HepG2 (cell line): ENCODE measurements at regions not wholly inside any gene's neighbourhood (a gene's known extent, or its start where the extent isn't known, plus 50 kb on each side); places are given as distances from the start of the nearest gene placed in this dataset.

Experiments used
- ATAC-seq: fragments of 200-7000 bp; cut with Tn5 transposase; 3 replicates; pipeline ENCODE4 v1.9.1; 2020; ENCODE audit warnings: mild to moderate bottlenecking, moderate library complexity
- BruUV-seq: library from RNA; stranded (reverse); fragments of 400-500 nt; replicated peaks from 2 replicates; lab custom pipeline; 2021; lab: Mats Ljungman, UMichigan
- CTCF ChIA-PET: fragments of 300-600 bp; formaldehyde crosslinking; extraction: SDS; loops from one replicate; lab custom pipeline; 2021; ENCODE audit warnings: low total read pairs, inconsistent platforms, low intra/inter-chr PET ratio; lab: Yijun Ruan, JAX
- POLR2A ChIA-PET: fragments of 350-600 bp; sonication (Branson Sonifier 250); formaldehyde crosslinking; loops from one replicate; lab custom pipeline; 2020; ENCODE audit warnings: antibody characterized with exemption, inconsistent platforms; lab: Yijun Ruan, JAX
- DNase-seq: peaks from one replicate; pipeline ENCODE4 v3.0.0-alpha.2; 2015; ENCODE audit warnings: low spot score
- FAIRE-seq: peaks from 3 replicates; lab custom pipeline; 2011; peaks lifted over from hg19 to GRCh38; lab: Jason Lieb, UNC
- H2AFZ ChIP-seq: one replicate; pipeline ENCODE4 v1.6.1; 2011; ENCODE audit warnings: low read length, inconsistent platforms
- H3K27ac ChIP-seq: fragments of 300-600 bp; 3 replicates; pipeline ENCODE4 v1.8.0; 2011; ENCODE audit warnings: mixed run types, mild to moderate bottlenecking, mixed read lengths, low read length, inconsistent platforms; ENCODE audit not compliant: insufficient read depth; ENCODE audit errors: extremely low read length
- H3K27me3 ChIP-seq, 2 experiments: fragments of 200-600 bp in 1 of 2; 2 replicates in 1 of 2; 3 replicates in 1 of 2; pipeline versions ENCODE4 v1.6.0 to v1.8.0; 2011; ENCODE audit warnings: low read length in 2 of 2, mild to moderate bottlenecking in 2 of 2, moderate library complexity in 2 of 2, inconsistent platforms in 1 of 2; ENCODE audit not compliant: insufficient read depth in 2 of 2, control insufficient read depth in 1 of 2
- H3K36me3 ChIP-seq, 2 experiments: fragments of 200-600 bp in 1 of 2; replicated peaks in 1 of 2; 2 replicates in 1 of 2; 3 replicates in 1 of 2; pipeline versions ENCODE4 v1.5.1 to v1.8.0; 2011; ENCODE audit warnings: low read length in 2 of 2, inconsistent platforms in 1 of 2; ENCODE audit not compliant: insufficient read depth in 2 of 2, control insufficient read depth in 1 of 2
- H3K4me1 ChIP-seq: 2 replicates; pipeline ENCODE4 v1.5.1; 2012; ENCODE audit warnings: low read length, inconsistent platforms; ENCODE audit not compliant: insufficient read depth
- H3K4me2 ChIP-seq: 2 replicates; pipeline ENCODE4 v1.6.0; 2011; ENCODE audit warnings: low read depth, low read length, inconsistent platforms
- H3K4me3 ChIP-seq, 3 experiments: fragments of 200-600 bp in 1 of 3; sonication (generic), shearing (Covaris generic) in 1 of 3; replicated peaks in 1 of 3; 2 replicates each; pipeline ENCODE4 v1.5.1; 2011 to 2016; ENCODE audit warnings: low read length in 3 of 3, inconsistent platforms in 2 of 3, low read depth in 2 of 3, mild to moderate bottlenecking in 2 of 3, control low read depth in 1 of 3, mixed read lengths in 1 of 3; ENCODE audit not compliant: insufficient read depth in 1 of 3
- H3K79me2 ChIP-seq: one replicate; pipeline ENCODE4 v1.6.1; 2011; ENCODE audit warnings: low read length, inconsistent platforms; ENCODE audit not compliant: insufficient read depth
- H3K9ac ChIP-seq: 2 replicates; pipeline ENCODE4 v1.6.0; 2011; ENCODE audit warnings: mild to moderate bottlenecking, low read depth, low read length, inconsistent platforms; ENCODE audit not compliant: insufficient read depth
- H3K9me3 ChIP-seq: 2 replicates; pipeline ENCODE4 v1.5.1; 2012; ENCODE audit warnings: mild to moderate bottlenecking, low read length
- H4K20me1 ChIP-seq: 2 replicates; pipeline ENCODE4 v1.6.0; 2011; ENCODE audit warnings: inconsistent platforms, mild to moderate bottlenecking, low read length, moderate library complexity; ENCODE audit not compliant: insufficient read depth
- BCL3 ChIP-seq: sonication (generic); formaldehyde crosslinking; IDR thresholded peaks from 2 replicates; pipeline ENCODE4 v1.5.1; 2020; ENCODE audit warnings: mild to moderate bottlenecking, missing genetic modification reagents, moderate library complexity
- CSRNP1 ChIP-seq: sonication (generic); formaldehyde crosslinking; IDR thresholded peaks from 2 replicates; pipeline ENCODE4 v1.8.1; 2023; ENCODE audit warnings: mild to moderate bottlenecking, missing genetic modification reagents
- ELK4 ChIP-seq: sonication (generic); formaldehyde crosslinking; IDR thresholded peaks from 2 replicates; pipeline ENCODE4 v1.9.0; 2021; ENCODE audit warnings: missing genetic modification reagents, borderline replicate concordance
- FOXK2 ChIP-seq: fragments of 450-650 bp; IDR thresholded peaks from 2 replicates; pipeline ENCODE4 v1.6.1; 2016
- HNRNPL ChIP-seq: fragments of 200-400 bp; formaldehyde crosslinking; IDR thresholded peaks from 2 replicates; pipeline ENCODE4 v1.6.1; 2017; ENCODE audit warnings: mild to moderate bottlenecking, low read depth, low read length
- MED8 ChIP-seq: sonication (generic); formaldehyde crosslinking; IDR thresholded peaks from 2 replicates; pipeline ENCODE4 v1.8.1; 2023; ENCODE audit warnings: mild to moderate bottlenecking, missing genetic modification reagents; ENCODE audit not compliant: insufficient replicate concordance
- MTF2 ChIP-seq: sonication (generic); formaldehyde crosslinking; IDR thresholded peaks from 2 replicates; pipeline ENCODE4 v1.5.0; 2020; ENCODE audit warnings: missing genetic modification reagents, borderline replicate concordance
- MYNN ChIP-seq: sonication (generic); formaldehyde crosslinking; IDR thresholded peaks from 2 replicates; pipeline ENCODE4 v1.4.0; 2020; ENCODE audit warnings: mild to moderate bottlenecking, low read depth, missing genetic modification reagents
- NFE2L1 ChIP-seq: sonication (generic); formaldehyde crosslinking; IDR thresholded peaks from 2 replicates; pipeline ENCODE4 v1.4.0; 2020; ENCODE audit warnings: missing genetic modification reagents, mild to moderate bottlenecking, borderline replicate concordance
- ZFP62 ChIP-seq: sonication (generic); formaldehyde crosslinking; IDR thresholded peaks from 2 replicates; pipeline ENCODE4 v1.4.0; 2020; ENCODE audit warnings: missing genetic modification reagents
- ZNF292 ChIP-seq: sonication (generic); formaldehyde crosslinking; IDR thresholded peaks from 2 replicates; pipeline ENCODE4 v1.8.1; 2022; ENCODE audit warnings: mild to moderate bottlenecking, low read depth, missing genetic modification reagents, borderline replicate concordance
- ZNF34 ChIP-seq: sonication (generic); formaldehyde crosslinking; IDR thresholded peaks from 2 replicates; pipeline ENCODE4 v1.4.0; 2020; ENCODE audit warnings: mild to moderate bottlenecking, missing genetic modification reagents, borderline replicate concordance
- ZNF513 ChIP-seq: sonication (generic); formaldehyde crosslinking; conservative IDR thresholded peaks from 2 replicates; pipeline ENCODE4 v1.5.0; 2020; ENCODE audit warnings: missing genetic modification reagents
- ZNF567 ChIP-seq: sonication (generic); formaldehyde crosslinking; IDR thresholded peaks from 2 replicates; pipeline ENCODE4 v1.8.1; 2023; ENCODE audit warnings: mild to moderate bottlenecking, missing genetic modification reagents, borderline replicate concordance
- WGBS: methylation state at CpG from one replicate; pipeline ENCODE4 v1.1.6; 2017; ENCODE audit warnings: low lambda C conversion rate; 5-methylcytosine and 5-hydroxymethylcytosine counted together
- in situ Hi-C: cut with HindIII; loops from 2 replicates; pipeline ENCODE4 v1.10.0; 2017; ENCODE audit warnings: low pct_unique_long_range_greater_than_20kb; ENCODE audit not compliant: extremely low pct_ligation_motif_present
- intact Hi-C: fragments of 100-400 bp; cut with micrococcal nuclease; formaldehyde crosslinking; loops from one replicate; pipeline ENCODE4 v1.10.0; 2022; ENCODE audit not compliant: unreplicated experiment
- TF ChIP-seq, protein P1 (sequence below): sonication (generic); formaldehyde crosslinking; IDR thresholded peaks from 2 replicates; pipeline ENCODE4 v1.4.0; 2020; ENCODE audit warnings: mild to moderate bottlenecking, low read depth, missing genetic modification reagents

DNA sequence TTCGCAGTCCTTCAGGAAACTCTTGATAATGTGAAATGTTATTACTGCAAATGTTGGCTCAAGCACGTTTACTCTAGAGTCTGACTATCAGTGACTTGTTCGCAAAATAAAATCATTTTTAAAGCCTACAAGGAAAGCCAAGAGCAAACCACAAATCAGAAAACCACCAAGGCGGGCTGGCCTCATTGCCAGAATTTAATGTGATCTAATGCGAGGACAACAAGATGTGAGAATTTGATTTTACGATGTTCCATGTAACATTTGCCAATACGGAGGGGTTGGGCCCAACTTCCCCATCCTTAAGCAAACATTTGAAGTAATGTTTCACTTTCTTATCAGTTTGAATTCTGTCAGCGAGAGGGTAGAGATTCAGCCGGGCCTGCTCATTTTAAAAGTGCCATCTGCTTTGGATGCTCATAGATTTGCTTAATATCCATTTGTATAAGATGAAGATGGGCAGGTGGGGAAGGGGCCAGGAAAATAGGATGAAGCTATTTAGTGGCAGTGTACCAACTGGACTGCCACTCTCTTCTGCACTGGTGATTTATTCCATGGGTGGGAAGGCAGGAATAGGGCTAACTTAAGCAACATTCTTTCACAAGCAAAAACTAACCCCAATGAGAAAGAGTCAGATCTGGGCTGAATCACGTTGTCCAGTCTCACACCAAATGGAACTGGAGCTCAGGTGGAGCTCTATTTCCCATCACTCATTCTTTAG is 225.3 kb downstream of the ANAPC10 start:
- no peaks in the 10 kb centered on the region for H3K79me2 ChIP-seq
- 29% methylated on average over 10 of the region's 10 CpGs for WGBS
- H3K36me3 ChIP-seq, result no peaks in the 10 kb centered on the region
- FAIRE-seq (no peak), DNase-seq (no peak), ATAC-seq (no peak)
- no peak overlapping the region for H3K4me2 ChIP-seq
- H3K4me3 ChIP-seq, result no peak overlapping the region
- in situ Hi-C loops, result no loop called here
- H4K20me1 ChIP-seq, result no peaks in the 10 kb centered on the region
- no peak overlapping the region for H3K27ac ChIP-seq
- H3K27me3 ChIP-seq, result 0 out of 5 replicates have a peak, but pooled peaks cover 0 to 1% of the 10 kb centered on the region in 2 experiments
- no peak overlapping the region for H2AFZ ChIP-seq
- POLR2A ChIA-PET, result no interaction called here
- no peaks in the 10 kb centered on the region for H3K9me3 ChIP-seq
- no TSS peak for BruUV-seq
- H3K4me1 ChIP-seq, result no peaks in the 10 kb centered on the region
- no peak overlapping the region for H3K9ac ChIP-seq
- CTCF ChIA-PET, result no interaction called here
- intact Hi-C loops, result no loop called here
- TF ChIP-seq, protein P1, sequence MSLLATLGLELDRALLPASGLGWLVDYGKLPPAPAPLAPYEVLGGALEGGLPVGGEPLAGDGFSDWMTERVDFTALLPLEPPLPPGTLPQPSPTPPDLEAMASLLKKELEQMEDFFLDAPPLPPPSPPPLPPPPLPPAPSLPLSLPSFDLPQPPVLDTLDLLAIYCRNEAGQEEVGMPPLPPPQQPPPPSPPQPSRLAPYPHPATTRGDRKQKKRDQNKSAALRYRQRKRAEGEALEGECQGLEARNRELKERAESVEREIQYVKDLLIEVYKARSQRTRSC (CRISPR knock-in tag), result no peak
- TF ChIP-seq ZNF567, result no peak
- no peak for TF ChIP-seq ELK4 (CRISPR knock-in tag)
- TF ChIP-seq MED8 (CRISPR knock-in tag), result no peak
- no peak for TF ChIP-seq ZNF292 (CRISPR knock-in tag)
- TF ChIP-seq NFE2L1, result no peak
- TF ChIP-seq ZFP62 (CRISPR knock-in tag), result no peak
- TF ChIP-seq FOXK2, result no peak
- TF ChIP-seq ZNF513 (CRISPR knock-in tag), result no peak
- TF ChIP-seq CSRNP1 (CRISPR knock-in tag), result no peak
- TF ChIP-seq ZNF34 (CRISPR knock-in tag), result no peak
- TF ChIP-seq MTF2 (CRISPR knock-in tag), result no peak
- TF ChIP-seq MYNN (CRISPR knock-in tag), result no peak
- no peak for TF ChIP-seq BCL3 (CRISPR knock-in tag)
- no peak for TF ChIP-seq HNRNPL
